Transverse colon (tissue), 4 donors: ENCODE measurements at regions not wholly inside any gene's neighbourhood (a gene's known extent, or its start where the extent isn't known, plus 50 kb on each side); places are given as distances from the start of the nearest gene placed in this dataset.

Experiments
- DNase-seq: peaks from one replicate; pipeline ENCODE4 v3.0.0-alpha.2; 2019
- H3K27ac ChIP-seq, 4 donors: fragments of 200-600 bp; sonication (generic); 2 replicates each; pipeline ENCODE4 v1.5.1; 2016 to 2018; ENCODE audit warnings: inconsistent platforms in 4 of 4
- H3K27me3 ChIP-seq: fragments of 200-600 bp; sonication (generic); 2 replicates; pipeline ENCODE4 v1.5.1; 2017; ENCODE audit warnings: inconsistent platforms
- H3K36me3 ChIP-seq, 4 donors: fragments of 200-600 bp; sonication (generic); 2 replicates each; pipeline ENCODE4 v1.5.1; 2017 to 2019; ENCODE audit warnings: inconsistent platforms in 4 of 4
- H3K4me1 ChIP-seq, 4 donors: fragments of 200-600 bp; sonication (generic); 2 replicates each; pipeline ENCODE4 v1.5.1; 2017 to 2020; ENCODE audit warnings: inconsistent platforms in 4 of 4
- H3K4me3 ChIP-seq, 4 donors: fragments of 200-600 bp; sonication (generic); 1 replicate in 1 of 4; 2 replicates in 3 of 4; pipeline versions ENCODE4 v1.5.1 to v1.6.1; 2017 to 2019; ENCODE audit warnings: inconsistent platforms in 4 of 4
- H3K9me3 ChIP-seq, 2 donors: fragments of 200-600 bp; sonication (generic); 2 replicates each; pipeline ENCODE4 v1.5.1; 2017 to 2019; ENCODE audit warnings: inconsistent platforms in 2 of 2
- EP300 ChIP-seq: sonication (generic); formaldehyde crosslinking; IDR thresholded peaks from one replicate; pipeline ENCODE4 v1.6.1; 2017; ENCODE audit warnings: antibody characterized with exemption, low read depth
- POLR2A ChIP-seq: fragments of 450-650 bp; IDR thresholded peaks from one replicate; pipeline ENCODE4 v1.6.1; 2016; ENCODE audit warnings: antibody characterized with exemption, mild to moderate bottlenecking, moderate library complexity
- POLR2AphosphoS5 ChIP-seq, 3 donors: sonication (generic); formaldehyde crosslinking; IDR thresholded peaks; one replicate each; pipeline ENCODE4 v1.6.1; 2016; ENCODE audit warnings: antibody characterized with exemption in 3 of 3
- WGBS, 2 donors: methylation state at CpG; one replicate each; pipeline ENCODE4 v1.1.5; 2018; ENCODE audit warnings: low coverage in 1 of 2; 5-methylcytosine and 5-hydroxymethylcytosine counted together
- in situ Hi-C, 4 donors: fragments of 200-750 bp; cut with MboI; loops; one replicate each; pipeline versions ENCODE4 v1.15.0 to v1.15.1; 2017; ENCODE audit warnings: low sequenced_read_pairs in 3 of 4, low pct_ligation_motif_present in 1 of 4, low pct_unique_long_range_greater_than_20kb in 1 of 4
- intact Hi-C: fragments of 100-400 bp; cut with DNase I; formaldehyde crosslinking; loops from one replicate; pipeline ENCODE4 v1.15.1; 2023; ENCODE audit warnings: low total_unique reads
- TF ChIP-seq, protein P1 (sequence below), 5 experiments: fragments of 200-600 bp in 3 of 5; fragments of 450-650 bp in 2 of 5; sonication (generic) in 3 of 5; IDR thresholded peaks; 1 replicate in 2 of 5; 2 replicates in 3 of 5; pipeline ENCODE4 v1.5.1; 2016 to 2017; ENCODE audit warnings: antibody characterized with exemption in 5 of 5, inconsistent platforms in 3 of 5, mild to moderate bottlenecking in 2 of 5, moderate library complexity in 1 of 5

DNA sequence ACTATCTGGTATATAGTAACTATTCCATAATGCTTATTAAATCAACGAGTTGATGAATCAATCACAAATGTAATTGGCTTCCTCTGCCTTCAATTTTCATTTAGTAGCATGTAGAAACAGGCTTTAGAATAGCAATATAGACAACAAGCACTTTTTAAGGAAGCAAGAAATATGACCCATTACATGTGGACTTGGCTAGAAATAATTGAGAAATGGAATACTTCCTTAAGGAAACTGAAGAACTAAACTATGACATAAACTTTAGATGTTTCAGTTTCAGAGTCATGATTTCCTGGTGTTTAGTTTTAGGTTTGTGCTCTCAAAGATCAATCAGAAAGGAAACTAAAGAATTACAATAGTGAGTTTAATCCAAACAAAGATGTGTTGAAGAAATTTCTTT, 443.8 kb downstream of the MBD2 start:
- 61 to 72% methylated on average over 1 of the region's 1 CpG for WGBS, 2 donors
- Histone ChIP-seq H3K27me3 (no peaks in the 10 kb centered on the region), H3K9me3 (no peaks in the 10 kb centered on the region), H3K27ac (no peak overlapping the region), H3K36me3 (no peaks in the 10 kb centered on the region), H3K4me3 (no peak overlapping the region), H3K4me1 (no peaks in the 10 kb centered on the region)
- in situ Hi-C loops (no loop called here), intact Hi-C loops (no loop called here)
- no peak for DNase-seq
- TF ChIP-seq, protein P1, sequence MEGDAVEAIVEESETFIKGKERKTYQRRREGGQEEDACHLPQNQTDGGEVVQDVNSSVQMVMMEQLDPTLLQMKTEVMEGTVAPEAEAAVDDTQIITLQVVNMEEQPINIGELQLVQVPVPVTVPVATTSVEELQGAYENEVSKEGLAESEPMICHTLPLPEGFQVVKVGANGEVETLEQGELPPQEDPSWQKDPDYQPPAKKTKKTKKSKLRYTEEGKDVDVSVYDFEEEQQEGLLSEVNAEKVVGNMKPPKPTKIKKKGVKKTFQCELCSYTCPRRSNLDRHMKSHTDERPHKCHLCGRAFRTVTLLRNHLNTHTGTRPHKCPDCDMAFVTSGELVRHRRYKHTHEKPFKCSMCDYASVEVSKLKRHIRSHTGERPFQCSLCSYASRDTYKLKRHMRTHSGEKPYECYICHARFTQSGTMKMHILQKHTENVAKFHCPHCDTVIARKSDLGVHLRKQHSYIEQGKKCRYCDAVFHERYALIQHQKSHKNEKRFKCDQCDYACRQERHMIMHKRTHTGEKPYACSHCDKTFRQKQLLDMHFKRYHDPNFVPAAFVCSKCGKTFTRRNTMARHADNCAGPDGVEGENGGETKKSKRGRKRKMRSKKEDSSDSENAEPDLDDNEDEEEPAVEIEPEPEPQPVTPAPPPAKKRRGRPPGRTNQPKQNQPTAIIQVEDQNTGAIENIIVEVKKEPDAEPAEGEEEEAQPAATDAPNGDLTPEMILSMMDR (IDR thresholded peaks at IDR 0.05) = no peak
- no peak for TF ChIP-seq EP300
- TF ChIP-seq POLR2AphosphoS5 (IDR thresholded peaks at IDR 0.05) = no peak
- TF ChIP-seq POLR2A = no peak

DNA sequence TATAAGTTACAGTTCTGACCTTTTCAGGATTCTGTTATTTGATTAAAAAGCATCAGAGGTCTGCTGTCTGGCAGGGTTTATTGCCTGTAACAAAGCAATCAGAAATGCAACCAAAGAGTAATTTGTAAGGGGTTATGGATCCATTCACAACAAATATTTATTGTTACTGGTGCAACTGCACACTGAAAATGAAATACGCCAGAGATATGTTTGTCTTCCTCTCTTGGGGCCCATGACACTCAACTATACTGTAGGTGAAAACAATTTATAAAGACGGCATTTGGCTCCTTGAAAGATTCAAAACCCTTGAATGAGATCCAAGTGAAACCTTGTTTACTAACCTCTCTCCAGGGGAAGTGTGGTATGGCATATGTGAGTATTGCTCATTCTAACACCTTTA, 452.2 kb downstream of the MBD2 start:
- TF ChIP-seq EP300 (no peak), POLR2AphosphoS5 (IDR thresholded peaks at IDR 0.05) (no peak), POLR2A (no peak)
- TF ChIP-seq, protein P1 (IDR thresholded peaks at IDR 0.05) = no peak
- no peak overlapping the region for H3K4me3 ChIP-seq
- 36 to 55% methylated on average over 2 of the region's 2 CpGs for WGBS, 2 donors
- H3K27ac ChIP-seq = no peak overlapping the region
- no peaks in the 10 kb centered on the region for H3K36me3 ChIP-seq
- peaks cover 3 to 4% of the 10 kb centered on the region in 2 donors for H3K9me3 ChIP-seq
- H3K27me3 ChIP-seq = no peaks in the 10 kb centered on the region
- DNase-seq = no peak
- H3K4me1 ChIP-seq = peaks cover 0 to 9% (median 0%) of the 10 kb centered on the region in 4 donors
- in situ Hi-C loops = no loop called here
- intact Hi-C loops = no loop called here

DNA sequence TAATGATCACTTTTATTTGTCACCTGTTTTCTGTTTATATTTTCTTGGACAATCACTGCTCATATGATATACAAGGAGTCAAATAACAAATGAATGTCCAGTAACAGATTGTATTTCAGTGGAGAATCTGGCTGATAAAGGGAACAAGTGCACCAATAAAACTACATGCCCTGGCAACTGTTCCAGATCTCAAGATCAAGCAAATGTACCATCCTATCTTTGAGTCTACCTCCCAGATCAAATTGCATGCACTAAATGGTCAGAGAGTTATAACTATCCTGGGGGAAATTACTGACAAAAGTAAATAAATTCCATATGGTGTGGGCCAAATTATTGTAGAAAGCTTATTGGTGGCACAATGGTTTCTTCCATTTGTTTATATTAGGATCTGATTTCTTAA, 452.8 kb downstream of the MBD2 start:
- Histone ChIP-seq H3K27me3 (no peaks in the 10 kb centered on the region), H3K36me3 (no peaks in the 10 kb centered on the region), H3K4me3 (no peak overlapping the region), H3K9me3 (peaks cover 3 to 5% of the 10 kb centered on the region in 2 donors), H3K4me1 (peaks cover 0 to 9% (median 0%) of the 10 kb centered on the region in 4 donors), H3K27ac (no peak overlapping the region)
- no peak for DNase-seq
- no peak for TF ChIP-seq POLR2AphosphoS5 (IDR thresholded peaks at IDR 0.05)
- no peak for TF ChIP-seq EP300
- no peak for TF ChIP-seq POLR2A
- TF ChIP-seq, protein P1 (IDR thresholded peaks at IDR 0.05) = no peak
- in situ Hi-C loops = no loop called here
- intact Hi-C loops = no loop called here

DNA sequence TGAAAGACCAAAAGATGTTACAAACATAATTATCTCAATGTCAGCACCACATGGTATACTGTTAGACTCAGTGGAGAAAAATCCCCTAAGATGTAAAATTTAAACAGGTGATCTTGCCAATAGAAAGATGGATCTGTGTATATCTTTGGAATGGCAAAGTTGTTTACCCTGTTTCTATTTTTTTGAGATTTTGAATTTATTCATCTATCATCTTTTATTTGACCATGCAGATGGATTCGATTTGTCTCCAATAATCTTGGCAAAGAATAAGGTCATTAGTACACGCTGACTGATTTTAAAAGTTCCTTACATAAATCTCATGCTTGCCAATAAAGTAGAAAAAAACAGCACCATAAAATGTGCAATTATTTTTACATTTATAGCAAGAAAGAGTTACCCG, 459.3 kb downstream of the MBD2 start:
- H3K27ac ChIP-seq = no peak overlapping the region
- TF ChIP-seq, protein P1 (IDR thresholded peaks at IDR 0.05) = no peak
- TF ChIP-seq POLR2A = no peak
- no peak for TF ChIP-seq EP300
- no peak for TF ChIP-seq POLR2AphosphoS5 (IDR thresholded peaks at IDR 0.05)
- WGBS, 2 donors = 59 to 63% methylated on average over 3 of the region's 3 CpGs
- no peak overlapping the region for H3K4me3 ChIP-seq
- intact Hi-C loops = no loop called here
- no peaks in the 10 kb centered on the region for H3K4me1 ChIP-seq
- in situ Hi-C loops = no loop called here
- no peaks in the 10 kb centered on the region for H3K27me3 ChIP-seq
- peaks cover 3 to 5% of the 10 kb centered on the region in 2 donors for H3K9me3 ChIP-seq
- H3K36me3 ChIP-seq = no peaks in the 10 kb centered on the region
- DNase-seq = no peak
